HepG2 (cell line): ENCODE measurements at regions not wholly inside any gene's neighbourhood (a gene's known extent, or its start where the extent isn't known, plus 50 kb on each side); places are given as distances from the start of the nearest gene placed in this dataset.
A peak's percentile ranks its signal among the peaks of the same experiment; 100 is the strongest.

Source experiments
- CBX5 ChIP-seq: sonication (generic); formaldehyde crosslinking; IDR thresholded peaks from 2 replicates; pipeline ENCODE4 v1.4.0; 2020; ENCODE audit warnings: missing genetic modification reagents, borderline replicate concordance
- DMAP1 ChIP-seq: IDR thresholded peaks from 2 replicates; pipeline ENCODE4 v1.6.1; 2016
- FOSL1 ChIP-seq: sonication (generic); formaldehyde crosslinking; IDR thresholded peaks from 2 replicates; pipeline ENCODE4 v1.9.0; 2021; ENCODE audit warnings: missing genetic modification reagents, borderline replicate concordance
- HDAC2 ChIP-seq: sonication (generic); formaldehyde crosslinking; IDR thresholded peaks from 2 replicates; pipeline ENCODE4 v1.4.0; 2020; ENCODE audit warnings: missing genetic modification reagents
- JUNB ChIP-seq: sonication (generic); formaldehyde crosslinking; IDR thresholded peaks from 2 replicates; pipeline ENCODE4 v1.8.0; 2022; ENCODE audit warnings: missing genetic modification reagents, mild to moderate bottlenecking, borderline replicate concordance
- MEIS1 ChIP-seq: sonication (generic); formaldehyde crosslinking; IDR thresholded peaks from 2 replicates; pipeline ENCODE4 v1.9.0; 2021; ENCODE audit warnings: mild to moderate bottlenecking, missing genetic modification reagents, moderate library complexity, borderline replicate concordance
- RXRB ChIP-seq: IDR thresholded peaks from 2 replicates; pipeline ENCODE4 v1.6.1; 2016; ENCODE audit warnings: borderline replicate concordance, missing genetic modification reagents, missing compliant biosample characterization
- SALL2 ChIP-seq: sonication (generic); formaldehyde crosslinking; IDR thresholded peaks from 2 replicates; pipeline ENCODE4 v1.8.1; 2023; ENCODE audit warnings: mild to moderate bottlenecking, missing genetic modification reagents, inconsistent platforms
- ZNF292 ChIP-seq: sonication (generic); formaldehyde crosslinking; IDR thresholded peaks from 2 replicates; pipeline ENCODE4 v1.8.1; 2022; ENCODE audit warnings: mild to moderate bottlenecking, low read depth, missing genetic modification reagents, borderline replicate concordance
- ZNF468 ChIP-seq: sonication (generic); formaldehyde crosslinking; IDR thresholded peaks from 2 replicates; pipeline ENCODE4 v1.8.0; 2022; ENCODE audit warnings: mild to moderate bottlenecking, moderate library complexity, missing genetic modification reagents
- TF ChIP-seq, protein P1 (sequence below), 2 experiments: sonication (generic) in 1 of 2; formaldehyde crosslinking in 1 of 2; IDR thresholded peaks; 2 replicates each; pipeline versions ENCODE4 v1.6.1 to v1.9.0; 2014 to 2022; ENCODE audit warnings: antibody characterized with exemption in 1 of 2, borderline replicate concordance in 1 of 2, inconsistent platforms in 1 of 2, low read depth in 1 of 2, missing genetic modification reagents in 1 of 2
- TF ChIP-seq, protein P2 (sequence below): sonication (generic); formaldehyde crosslinking; IDR thresholded peaks from 2 replicates; pipeline ENCODE4 v1.4.0; 2020; ENCODE audit warnings: missing genetic modification reagents, borderline replicate concordance
- TF ChIP-seq, protein P3 (sequence below): sonication (generic); formaldehyde crosslinking; IDR thresholded peaks from 2 replicates; pipeline ENCODE4 v1.8.0; 2023; ENCODE audit warnings: mild to moderate bottlenecking, missing genetic modification reagents
- TF ChIP-seq, protein P4 (sequence below): sonication (generic); formaldehyde crosslinking; IDR thresholded peaks from 2 replicates; pipeline ENCODE4; 2020; ENCODE audit warnings: missing genetic modification reagents, mild to moderate bottlenecking, borderline replicate concordance

DNA sequence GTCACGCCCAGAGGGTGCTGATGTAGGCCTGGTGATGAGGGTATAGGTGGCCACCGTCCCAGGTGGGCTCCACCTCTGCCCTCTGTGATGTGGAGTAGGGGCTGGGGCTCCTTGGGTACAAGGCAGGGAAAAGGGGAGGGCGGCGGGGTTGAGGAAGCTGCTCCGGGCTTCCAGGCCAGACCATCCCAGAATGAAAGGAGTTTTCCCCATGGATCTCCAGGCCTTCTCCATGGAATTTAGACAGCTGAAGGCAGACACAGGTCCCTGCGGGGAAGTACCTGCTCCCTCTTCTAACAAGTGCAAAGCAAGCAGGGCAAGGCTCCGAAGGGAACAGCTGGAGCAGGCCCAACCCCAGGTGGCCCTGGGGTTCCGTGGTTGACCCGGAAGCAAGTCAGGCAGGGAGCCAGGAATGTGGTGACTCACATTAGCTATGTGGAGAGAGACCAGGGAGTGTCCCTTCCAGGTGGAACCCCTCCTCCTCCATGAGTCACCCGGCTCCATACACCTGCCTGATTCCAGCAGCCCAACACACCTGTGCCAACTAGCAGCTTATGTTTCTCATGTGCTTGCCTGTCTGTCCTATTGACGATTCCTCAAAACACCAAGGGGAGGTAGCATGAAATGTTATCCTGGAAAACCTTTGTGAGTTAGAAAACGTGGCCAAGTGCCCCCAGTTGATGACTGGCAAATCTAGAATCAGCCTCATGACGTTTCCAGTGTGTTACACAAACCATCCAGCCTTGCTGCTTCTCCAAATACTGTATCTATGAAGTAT, 59.7 kb upstream of the SNX9 start (continued):
- TF ChIP-seq, protein P1, sequence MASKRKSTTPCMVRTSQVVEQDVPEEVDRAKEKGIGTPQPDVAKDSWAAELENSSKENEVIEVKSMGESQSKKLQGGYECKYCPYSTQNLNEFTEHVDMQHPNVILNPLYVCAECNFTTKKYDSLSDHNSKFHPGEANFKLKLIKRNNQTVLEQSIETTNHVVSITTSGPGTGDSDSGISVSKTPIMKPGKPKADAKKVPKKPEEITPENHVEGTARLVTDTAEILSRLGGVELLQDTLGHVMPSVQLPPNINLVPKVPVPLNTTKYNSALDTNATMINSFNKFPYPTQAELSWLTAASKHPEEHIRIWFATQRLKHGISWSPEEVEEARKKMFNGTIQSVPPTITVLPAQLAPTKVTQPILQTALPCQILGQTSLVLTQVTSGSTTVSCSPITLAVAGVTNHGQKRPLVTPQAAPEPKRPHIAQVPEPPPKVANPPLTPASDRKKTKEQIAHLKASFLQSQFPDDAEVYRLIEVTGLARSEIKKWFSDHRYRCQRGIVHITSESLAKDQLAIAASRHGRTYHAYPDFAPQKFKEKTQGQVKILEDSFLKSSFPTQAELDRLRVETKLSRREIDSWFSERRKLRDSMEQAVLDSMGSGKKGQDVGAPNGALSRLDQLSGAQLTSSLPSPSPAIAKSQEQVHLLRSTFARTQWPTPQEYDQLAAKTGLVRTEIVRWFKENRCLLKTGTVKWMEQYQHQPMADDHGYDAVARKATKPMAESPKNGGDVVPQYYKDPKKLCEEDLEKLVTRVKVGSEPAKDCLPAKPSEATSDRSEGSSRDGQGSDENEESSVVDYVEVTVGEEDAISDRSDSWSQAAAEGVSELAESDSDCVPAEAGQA (IDR thresholded peaks at IDR 0.05; ENCODE audit: low read depth): peak; percentile 45; the same call in 1 of the 2 replicates
- TF ChIP-seq, protein P1 (CRISPR knock-in tag; IDR thresholded peaks at IDR 0.05; ENCODE audit: borderline replicate concordance): no peak
- 0 out of 2 replicates have a peak, but pooled peaks have one; percentile 62 for TF ChIP-seq ZNF468
- TF ChIP-seq ZNF292: peak; percentile 59; the same call in 1 of the 2 replicates
- TF ChIP-seq, protein P2, sequence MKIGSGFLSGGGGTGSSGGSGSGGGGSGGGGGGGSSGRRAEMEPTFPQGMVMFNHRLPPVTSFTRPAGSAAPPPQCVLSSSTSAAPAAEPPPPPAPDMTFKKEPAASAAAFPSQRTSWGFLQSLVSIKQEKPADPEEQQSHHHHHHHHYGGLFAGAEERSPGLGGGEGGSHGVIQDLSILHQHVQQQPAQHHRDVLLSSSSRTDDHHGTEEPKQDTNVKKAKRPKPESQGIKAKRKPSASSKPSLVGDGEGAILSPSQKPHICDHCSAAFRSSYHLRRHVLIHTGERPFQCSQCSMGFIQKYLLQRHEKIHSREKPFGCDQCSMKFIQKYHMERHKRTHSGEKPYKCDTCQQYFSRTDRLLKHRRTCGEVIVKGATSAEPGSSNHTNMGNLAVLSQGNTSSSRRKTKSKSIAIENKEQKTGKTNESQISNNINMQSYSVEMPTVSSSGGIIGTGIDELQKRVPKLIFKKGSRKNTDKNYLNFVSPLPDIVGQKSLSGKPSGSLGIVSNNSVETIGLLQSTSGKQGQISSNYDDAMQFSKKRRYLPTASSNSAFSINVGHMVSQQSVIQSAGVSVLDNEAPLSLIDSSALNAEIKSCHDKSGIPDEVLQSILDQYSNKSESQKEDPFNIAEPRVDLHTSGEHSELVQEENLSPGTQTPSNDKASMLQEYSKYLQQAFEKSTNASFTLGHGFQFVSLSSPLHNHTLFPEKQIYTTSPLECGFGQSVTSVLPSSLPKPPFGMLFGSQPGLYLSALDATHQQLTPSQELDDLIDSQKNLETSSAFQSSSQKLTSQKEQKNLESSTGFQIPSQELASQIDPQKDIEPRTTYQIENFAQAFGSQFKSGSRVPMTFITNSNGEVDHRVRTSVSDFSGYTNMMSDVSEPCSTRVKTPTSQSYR (CRISPR knock-in tag): peak; percentile 74; the same call in 1 of the 2 replicates
- TF ChIP-seq DMAP1 (CRISPR knock-in tag): 0 out of 2 replicates have a peak, but pooled peaks have one; percentile 31
- peak; percentile 70 for TF ChIP-seq RXRB (CRISPR knock-in tag)
- no peak for TF ChIP-seq SALL2
- TF ChIP-seq, protein P3, sequence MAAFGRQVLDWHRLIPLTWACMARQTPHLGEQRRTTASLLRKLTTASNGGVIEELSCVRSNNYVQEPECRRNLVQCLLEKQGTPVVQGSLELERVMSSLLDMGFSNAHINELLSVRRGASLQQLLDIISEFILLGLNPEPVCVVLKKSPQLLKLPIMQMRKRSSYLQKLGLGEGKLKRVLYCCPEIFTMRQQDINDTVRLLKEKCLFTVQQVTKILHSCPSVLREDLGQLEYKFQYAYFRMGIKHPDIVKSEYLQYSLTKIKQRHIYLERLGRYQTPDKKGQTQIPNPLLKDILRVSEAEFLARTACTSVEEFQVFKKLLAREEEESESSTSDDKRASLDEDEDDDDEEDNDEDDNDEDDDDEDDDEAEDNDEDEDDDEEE (CRISPR knock-in tag): 0 out of 2 replicates have a peak, but pooled peaks have one; percentile 59
- TF ChIP-seq CBX5 (CRISPR knock-in tag): peak; percentile 37; the same call in 1 of the 2 replicates
- TF ChIP-seq JUNB (CRISPR knock-in tag): peak; percentile 79; the same call in 1 of the 2 replicates
- TF ChIP-seq, protein P4, sequence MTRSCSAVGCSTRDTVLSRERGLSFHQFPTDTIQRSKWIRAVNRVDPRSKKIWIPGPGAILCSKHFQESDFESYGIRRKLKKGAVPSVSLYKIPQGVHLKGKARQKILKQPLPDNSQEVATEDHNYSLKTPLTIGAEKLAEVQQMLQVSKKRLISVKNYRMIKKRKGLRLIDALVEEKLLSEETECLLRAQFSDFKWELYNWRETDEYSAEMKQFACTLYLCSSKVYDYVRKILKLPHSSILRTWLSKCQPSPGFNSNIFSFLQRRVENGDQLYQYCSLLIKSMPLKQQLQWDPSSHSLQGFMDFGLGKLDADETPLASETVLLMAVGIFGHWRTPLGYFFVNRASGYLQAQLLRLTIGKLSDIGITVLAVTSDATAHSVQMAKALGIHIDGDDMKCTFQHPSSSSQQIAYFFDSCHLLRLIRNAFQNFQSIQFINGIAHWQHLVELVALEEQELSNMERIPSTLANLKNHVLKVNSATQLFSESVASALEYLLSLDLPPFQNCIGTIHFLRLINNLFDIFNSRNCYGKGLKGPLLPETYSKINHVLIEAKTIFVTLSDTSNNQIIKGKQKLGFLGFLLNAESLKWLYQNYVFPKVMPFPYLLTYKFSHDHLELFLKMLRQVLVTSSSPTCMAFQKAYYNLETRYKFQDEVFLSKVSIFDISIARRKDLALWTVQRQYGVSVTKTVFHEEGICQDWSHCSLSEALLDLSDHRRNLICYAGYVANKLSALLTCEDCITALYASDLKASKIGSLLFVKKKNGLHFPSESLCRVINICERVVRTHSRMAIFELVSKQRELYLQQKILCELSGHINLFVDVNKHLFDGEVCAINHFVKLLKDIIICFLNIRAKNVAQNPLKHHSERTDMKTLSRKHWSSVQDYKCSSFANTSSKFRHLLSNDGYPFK (CRISPR knock-in tag): peak; percentile 70
- TF ChIP-seq MEIS1 (CRISPR knock-in tag): 0 out of 2 replicates have a peak, but pooled peaks have one; percentile 46
- peak; percentile 92 for TF ChIP-seq FOSL1 (CRISPR knock-in tag)
- peak; percentile 78; the same call in 1 of the 2 replicates for TF ChIP-seq HDAC2 (CRISPR knock-in tag)
